Testis (tissue), 2 donors: ENCODE measurements at regions not wholly inside any gene's neighbourhood (a gene's known extent, or its start where the extent isn't known, plus 50 kb on each side); places are given as distances from the start of the nearest gene placed in this dataset.

Experiments used
- DNase-seq: peaks from one replicate; pipeline ENCODE4 v3.0.0-alpha.2; 2019
- H3K27ac ChIP-seq, 2 donors: fragments of 200-600 bp; sonication (generic); one replicate each; pipeline ENCODE4 v1.5.1; 2019
- H3K27me3 ChIP-seq: fragments of 200-600 bp; sonication (generic); one replicate; pipeline ENCODE4 v1.5.1; 2019
- H3K36me3 ChIP-seq: fragments of 200-600 bp; sonication (generic); one replicate; pipeline ENCODE4 v1.5.1; 2017; ENCODE audit warnings: low read depth; ENCODE audit errors: missing control alignments
- H3K4me1 ChIP-seq: fragments of 200-600 bp; sonication (generic); one replicate; pipeline ENCODE4 v1.5.1; 2019
- H3K4me3 ChIP-seq, 2 donors: fragments of 200-600 bp; sonication (generic); one replicate each; pipeline ENCODE4 v1.5.1; 2017 to 2019
- H3K9me3 ChIP-seq: fragments of 200-600 bp; sonication (generic); one replicate; pipeline ENCODE4 v1.5.1; 2017
- POLR2A ChIP-seq: fragments of 450-650 bp; IDR thresholded peaks from one replicate; pipeline ENCODE4 v1.6.1; 2017; ENCODE audit warnings: antibody characterized with exemption, mild to moderate bottlenecking, moderate library complexity
- WGBS, 2 donors: methylation state at CpG; one replicate each; pipeline ENCODE4 v1.1.5; 2018; 5-methylcytosine and 5-hydroxymethylcytosine counted together
- intact Hi-C: fragments of 100-400 bp; cut with DNase I; formaldehyde crosslinking; loops from one replicate; pipeline ENCODE4 v1.15.1; 2023; ENCODE audit warnings: low total_unique reads
- TF ChIP-seq, protein P1 (sequence below), 3 experiments: fragments of 450-650 bp in 2 of 3; fragments of 200-600 bp in 1 of 3; sonication (generic) in 1 of 3; IDR thresholded peaks; one replicate each; pipeline ENCODE4 v1.5.1; 2016 to 2019; ENCODE audit warnings: antibody characterized with exemption in 3 of 3, mild to moderate bottlenecking in 2 of 3, moderate library complexity in 1 of 3

DNA sequence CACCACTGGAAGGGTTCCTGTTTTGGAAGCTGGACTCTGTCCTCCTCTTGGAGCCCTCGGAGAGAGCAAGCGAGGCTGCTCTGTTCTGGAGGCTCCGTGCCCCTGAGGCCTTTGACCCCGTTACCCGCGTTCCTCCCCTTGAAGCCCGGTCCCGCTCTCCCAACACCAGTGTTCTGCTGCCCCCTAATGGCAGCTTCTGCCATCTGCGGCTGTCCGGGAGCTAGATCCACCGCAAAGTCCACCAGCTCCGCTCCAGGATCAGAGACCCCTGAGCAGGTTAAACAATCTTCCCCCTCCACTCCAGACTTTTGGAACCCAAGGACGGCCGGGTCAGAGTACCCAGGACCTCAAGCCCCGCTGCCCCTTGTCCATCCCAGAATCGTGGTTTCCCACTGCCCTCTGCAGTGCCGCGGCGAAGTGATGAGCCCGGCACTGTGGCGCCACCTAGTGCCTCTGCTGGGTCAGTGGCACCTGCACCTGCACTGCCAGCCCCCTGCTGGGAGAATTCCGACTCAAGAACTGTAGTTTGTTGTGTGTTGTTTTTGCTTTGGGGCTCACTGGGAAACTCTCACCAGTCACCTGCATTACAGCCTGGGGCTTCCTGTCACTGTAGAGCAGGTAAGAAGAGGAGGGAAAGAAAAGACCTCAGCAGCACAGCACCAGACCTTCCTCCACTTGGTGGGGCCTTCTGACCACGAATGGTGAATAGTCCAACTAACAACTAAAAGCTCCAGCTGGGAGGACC lies 63.5 kb upstream of the NFASC start:
- H3K36me3 ChIP-seq: no peaks in the 10 kb centered on the region
- WGBS, 2 donors: 3 to 6% methylated on average over 20 to 23 of the region's 23 CpGs
- intact Hi-C loops: loop anchor here (10.0 kb wide), 1 partner anchor 138 kb away; no protein-coding TSS in a partner anchor
- TF ChIP-seq POLR2A: no peak
- TF ChIP-seq, protein P1, sequence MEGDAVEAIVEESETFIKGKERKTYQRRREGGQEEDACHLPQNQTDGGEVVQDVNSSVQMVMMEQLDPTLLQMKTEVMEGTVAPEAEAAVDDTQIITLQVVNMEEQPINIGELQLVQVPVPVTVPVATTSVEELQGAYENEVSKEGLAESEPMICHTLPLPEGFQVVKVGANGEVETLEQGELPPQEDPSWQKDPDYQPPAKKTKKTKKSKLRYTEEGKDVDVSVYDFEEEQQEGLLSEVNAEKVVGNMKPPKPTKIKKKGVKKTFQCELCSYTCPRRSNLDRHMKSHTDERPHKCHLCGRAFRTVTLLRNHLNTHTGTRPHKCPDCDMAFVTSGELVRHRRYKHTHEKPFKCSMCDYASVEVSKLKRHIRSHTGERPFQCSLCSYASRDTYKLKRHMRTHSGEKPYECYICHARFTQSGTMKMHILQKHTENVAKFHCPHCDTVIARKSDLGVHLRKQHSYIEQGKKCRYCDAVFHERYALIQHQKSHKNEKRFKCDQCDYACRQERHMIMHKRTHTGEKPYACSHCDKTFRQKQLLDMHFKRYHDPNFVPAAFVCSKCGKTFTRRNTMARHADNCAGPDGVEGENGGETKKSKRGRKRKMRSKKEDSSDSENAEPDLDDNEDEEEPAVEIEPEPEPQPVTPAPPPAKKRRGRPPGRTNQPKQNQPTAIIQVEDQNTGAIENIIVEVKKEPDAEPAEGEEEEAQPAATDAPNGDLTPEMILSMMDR (IDR thresholded peaks at IDR 0.05): peak; percentile 85 to 97 (median 96)
- H3K9me3 ChIP-seq: no peaks in the 10 kb centered on the region
- peak overlapping the region; percentile 45 to 57 for H3K4me3 ChIP-seq
- DNase-seq: peak; percentile 90
- H3K27me3 ChIP-seq: no peaks in the 10 kb centered on the region
- no peak overlapping the region for H3K27ac ChIP-seq
- H3K4me1 ChIP-seq: no peaks in the 10 kb centered on the region

DNA sequence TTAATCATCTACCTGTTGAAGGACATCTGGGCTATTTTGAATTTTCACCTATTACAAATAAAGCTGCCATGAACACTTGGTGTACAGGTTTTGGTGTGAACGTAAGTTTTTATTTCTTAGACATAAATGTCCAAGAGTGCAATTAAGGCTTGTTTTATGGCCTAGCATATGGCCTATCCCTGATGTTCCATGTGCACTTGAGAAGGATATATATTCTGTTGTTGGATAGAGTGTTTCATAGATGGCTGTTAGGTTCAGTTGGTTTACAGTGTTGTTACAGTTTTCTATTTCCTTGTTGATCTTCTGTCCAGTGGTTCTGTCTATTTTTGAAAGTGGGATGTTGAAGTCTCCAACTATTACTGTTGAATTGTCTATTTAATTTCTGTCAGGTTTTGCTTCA lies 61.2 kb upstream of the NFASC start:
- Histone ChIP-seq H3K9me3 (no peaks in the 10 kb centered on the region), H3K27me3 (no peaks in the 10 kb centered on the region), H3K36me3 (no peaks in the 10 kb centered on the region), H3K4me3 (no peak overlapping the region), H3K27ac (no peak overlapping the region), H3K4me1 (no peaks in the 10 kb centered on the region)
- WGBS, 2 donors: 85 to 100% methylated on average over 1 of the region's 1 CpG
- intact Hi-C loops: loop anchor here (10.0 kb wide), 1 partner anchor 135 kb away; no protein-coding TSS in a partner anchor
- TF ChIP-seq POLR2A: no peak
- TF ChIP-seq, protein P1 (IDR thresholded peaks at IDR 0.05): no peak
- DNase-seq: no peak

DNA sequence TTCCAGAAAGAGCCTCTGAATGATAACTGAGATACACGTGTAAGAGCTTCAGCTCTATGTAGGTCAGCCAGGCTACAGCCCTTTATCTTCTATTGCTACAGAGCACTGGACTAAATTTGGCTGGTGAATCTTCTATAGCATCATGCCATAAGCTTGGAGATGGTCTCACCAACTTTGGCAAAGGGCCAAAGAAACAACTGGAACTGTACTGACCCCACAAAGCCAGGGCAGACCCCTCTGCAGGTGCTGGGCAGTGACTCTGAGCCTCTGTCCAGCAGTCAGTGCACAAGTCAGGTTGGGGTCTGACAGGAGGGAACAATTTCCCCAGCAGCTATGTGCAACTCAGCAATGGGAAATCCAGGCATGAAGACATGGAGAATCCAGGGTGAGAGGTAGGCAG lies 57.8 kb upstream of the NFASC start:
- TF ChIP-seq, protein P1 (IDR thresholded peaks at IDR 0.05): no peak
- TF ChIP-seq POLR2A: no peak
- H3K27me3 ChIP-seq: no peaks in the 10 kb centered on the region
- intact Hi-C loops: no loop called here
- 50 to 53% methylated on average over 1 of the region's 1 CpG for WGBS, 2 donors
- H3K9me3 ChIP-seq: no peaks in the 10 kb centered on the region
- no peak for DNase-seq
- no peaks in the 10 kb centered on the region for H3K4me1 ChIP-seq
- no peak overlapping the region for H3K27ac ChIP-seq
- H3K36me3 ChIP-seq: no peaks in the 10 kb centered on the region
- no peak overlapping the region for H3K4me3 ChIP-seq

DNA sequence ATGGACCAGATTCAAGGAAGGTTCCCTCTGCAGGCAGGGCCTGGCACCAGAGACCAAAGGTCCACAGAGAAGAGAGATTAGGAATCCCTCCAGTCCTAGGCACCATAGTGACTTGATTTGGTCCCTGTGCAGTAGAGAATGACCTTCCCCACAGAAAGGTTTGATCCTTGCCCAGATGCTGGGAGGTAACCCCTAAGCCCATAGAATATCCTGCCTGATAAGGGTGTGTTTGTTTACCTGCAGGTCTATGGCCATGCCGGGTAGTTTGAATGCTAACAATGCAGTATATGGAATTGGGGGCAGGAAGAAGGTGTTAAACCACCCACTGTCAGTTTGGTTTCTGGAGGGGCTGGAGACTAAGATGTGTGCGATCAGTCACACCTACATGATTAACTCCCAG lies 57.1 kb upstream of the NFASC start:
- no peaks in the 10 kb centered on the region for H3K9me3 ChIP-seq
- H3K4me1 ChIP-seq: no peaks in the 10 kb centered on the region
- DNase-seq: no peak
- H3K27ac ChIP-seq: no peak overlapping the region
- no peak overlapping the region for H3K4me3 ChIP-seq
- intact Hi-C loops: no loop called here
- no peaks in the 10 kb centered on the region for H3K36me3 ChIP-seq
- no peak for TF ChIP-seq POLR2A
- WGBS, 2 donors: 86 to 89% methylated on average over 2 of the region's 2 CpGs
- H3K27me3 ChIP-seq: no peaks in the 10 kb centered on the region

DNA sequence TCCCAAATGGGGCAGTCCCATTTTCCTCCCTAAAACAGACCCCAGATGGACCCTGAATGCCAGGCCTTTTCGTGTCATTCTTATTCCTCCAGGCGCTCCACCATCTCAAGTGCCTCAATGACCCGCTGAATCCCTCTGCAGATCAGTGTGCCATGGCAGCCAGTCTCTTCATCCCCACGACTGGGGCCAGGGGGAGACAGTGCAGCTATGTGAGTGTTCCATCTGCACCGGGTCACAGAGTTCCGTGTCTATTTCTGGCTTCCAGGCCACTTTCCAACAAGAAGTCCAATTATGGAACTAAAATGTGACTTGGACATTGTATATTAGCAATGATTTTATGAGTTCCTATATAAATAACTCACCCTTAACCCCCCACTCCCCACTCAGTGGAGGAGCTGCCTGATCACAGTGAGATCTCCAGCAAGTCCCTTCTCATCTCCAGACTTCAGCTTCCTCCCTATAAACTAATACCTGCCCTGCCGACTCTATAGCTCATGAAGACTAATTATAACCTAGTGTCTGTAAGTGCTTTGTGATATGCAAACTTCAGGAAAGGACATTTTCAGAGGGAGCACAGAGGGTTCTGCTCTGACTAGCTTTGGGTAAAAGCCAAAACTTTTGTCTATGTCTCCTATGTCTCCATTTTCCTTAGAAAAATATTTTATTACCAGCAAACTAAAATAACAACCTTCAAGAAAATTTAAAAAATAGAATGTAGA lies 56.3 kb upstream of the NFASC start:
- intact Hi-C loops: no loop called here
- TF ChIP-seq, protein P1 (IDR thresholded peaks at IDR 0.05): no peak
- no peak for TF ChIP-seq POLR2A
- Histone ChIP-seq H3K36me3 (no peaks in the 10 kb centered on the region), H3K27me3 (no peaks in the 10 kb centered on the region), H3K9me3 (no peaks in the 10 kb centered on the region), H3K4me3 (no peak overlapping the region), H3K27ac (no peak overlapping the region), H3K4me1 (no peaks in the 10 kb centered on the region)
- DNase-seq: no peak
- 58 to 67% methylated on average over 7 of the region's 7 CpGs for WGBS, 2 donors
